Sigmoid colon (tissue), 6 donors: ENCODE measurements at regions not wholly inside any gene's neighbourhood (a gene's known extent, or its start where the extent isn't known, plus 50 kb on each side); places are given as distances from the start of the nearest gene placed in this dataset.

Experiments
- DNase-seq: peaks from one replicate; pipeline ENCODE4 v3.0.0-alpha.2; 2019
- H3K27ac ChIP-seq, 4 donors: fragments of 200-600 bp; sonication (generic); one replicate each; pipeline ENCODE4 v1.5.1; 2016 to 2019; ENCODE audit warnings: mild to moderate bottlenecking in 1 of 4
- H3K27me3 ChIP-seq, 3 donors: fragments of 200-600 bp; sonication (generic); one replicate each; pipeline ENCODE4 v1.5.1; 2019; ENCODE audit warnings: mild to moderate bottlenecking in 1 of 3
- H3K36me3 ChIP-seq, 4 donors: fragments of 200-600 bp; sonication (generic); one replicate each; pipeline ENCODE4 v1.5.1; 2016 to 2019
- H3K4me1 ChIP-seq, 4 donors: fragments of 200-600 bp; sonication (generic); one replicate each; pipeline ENCODE4 v1.5.1; 2017 to 2019
- H3K4me3 ChIP-seq, 4 donors: fragments of 200-600 bp; sonication (generic); one replicate each; pipeline ENCODE4 v1.5.1; 2017 to 2019; ENCODE audit warnings: mild to moderate bottlenecking in 2 of 4, moderate library complexity in 1 of 4
- H3K9me3 ChIP-seq, 4 donors: fragments of 200-600 bp in 3 of 4; sonication (generic) in 3 of 4; one replicate each; pipeline versions ENCODE4 v1.5.1 to v1.6.1; 2013 to 2019
- EP300 ChIP-seq, 4 donors: sonication (generic); formaldehyde crosslinking; IDR thresholded peaks; one replicate each; pipeline ENCODE4 v1.6.1; 2017; ENCODE audit warnings: antibody characterized with exemption in 4 of 4
- POLR2A ChIP-seq, 2 donors: fragments of 450-650 bp; IDR thresholded peaks; one replicate each; pipeline ENCODE4 v1.6.1; 2016; ENCODE audit warnings: antibody characterized with exemption in 2 of 2, mild to moderate bottlenecking in 2 of 2, moderate library complexity in 2 of 2
- POLR2AphosphoS5 ChIP-seq, 4 donors: sonication (generic); formaldehyde crosslinking; IDR thresholded peaks; one replicate each; pipeline ENCODE4 v1.6.1; 2017; ENCODE audit warnings: antibody characterized with exemption in 4 of 4
- WGBS, 2 donors: extraction: QIAGEN DNeasy Blood & Tissue Kit; methylation state at CpG; one replicate each; pipeline ENCODE4 v1.1.7; 2013; 5-methylcytosine and 5-hydroxymethylcytosine counted together
- intact Hi-C: fragments of 100-400 bp; cut with DNase I; formaldehyde crosslinking; loops from one replicate; pipeline ENCODE4 v1.15.1; 2023
- TF ChIP-seq, protein P1 (sequence below), 4 experiments: fragments of 450-650 bp in 3 of 4; fragments of 200-600 bp in 1 of 4; IDR thresholded peaks; one replicate each; pipeline ENCODE4 v1.5.1; 2016 to 2019; ENCODE audit warnings: antibody characterized with exemption in 4 of 4, mild to moderate bottlenecking in 3 of 4, moderate library complexity in 2 of 4
- donor health status: healthy with polysubstance abuse.
- donor health status: healthy.

DNA sequence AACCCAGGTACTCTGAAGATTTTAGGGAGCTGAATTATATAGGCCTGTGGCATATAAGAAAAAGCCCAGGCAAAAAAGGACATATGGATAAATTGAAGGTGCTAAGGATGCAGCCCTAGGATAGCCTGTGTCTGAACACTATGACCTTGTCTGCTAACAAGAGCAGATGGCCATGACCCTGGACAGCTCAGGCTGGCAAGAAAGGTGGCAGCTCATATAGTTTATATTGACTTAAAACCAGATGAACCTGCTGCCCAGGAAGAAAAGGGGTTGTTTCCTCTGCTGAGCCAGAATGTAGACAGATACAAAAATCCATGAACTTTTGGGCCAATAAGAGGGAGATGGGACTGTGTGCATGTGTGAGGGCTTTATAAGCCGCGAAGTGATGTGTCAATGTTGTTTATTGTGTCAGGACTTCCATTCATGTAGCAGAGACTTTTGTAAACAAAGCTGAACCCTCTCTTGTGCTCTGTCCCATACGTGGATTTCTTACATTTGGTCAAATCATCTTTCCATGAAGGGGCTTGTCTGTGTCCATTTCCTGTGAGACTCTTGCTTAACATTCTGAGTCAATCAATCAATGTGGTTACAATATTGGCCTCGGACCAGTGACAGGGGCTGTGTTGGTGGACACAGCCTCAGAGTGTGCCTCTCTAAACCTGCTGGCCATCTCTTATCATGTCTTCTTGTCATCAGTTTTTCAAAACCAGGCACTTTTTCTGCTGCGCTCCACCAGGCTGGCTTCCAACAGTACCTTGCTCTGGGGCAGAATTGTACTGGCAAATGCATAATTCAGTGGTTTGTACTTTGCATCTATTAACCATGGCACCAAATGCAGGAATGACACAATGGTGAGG lies 321.2 kb downstream of the WDR72 start:
- WGBS, 2 donors, result 82 to 84% methylated on average over 5 of the region's 5 CpGs
- intact Hi-C loops, result no loop called here
- DNase-seq, result no peak
- no peaks in the 10 kb centered on the region for H3K4me1 ChIP-seq
- no peaks in the 10 kb centered on the region for H3K36me3 ChIP-seq
- no peak for TF ChIP-seq POLR2AphosphoS5 (IDR thresholded peaks at IDR 0.05)
- TF ChIP-seq EP300 (IDR thresholded peaks at IDR 0.05), result no peak
- TF ChIP-seq POLR2A (IDR thresholded peaks at IDR 0.05), result no peak
- TF ChIP-seq, protein P1, sequence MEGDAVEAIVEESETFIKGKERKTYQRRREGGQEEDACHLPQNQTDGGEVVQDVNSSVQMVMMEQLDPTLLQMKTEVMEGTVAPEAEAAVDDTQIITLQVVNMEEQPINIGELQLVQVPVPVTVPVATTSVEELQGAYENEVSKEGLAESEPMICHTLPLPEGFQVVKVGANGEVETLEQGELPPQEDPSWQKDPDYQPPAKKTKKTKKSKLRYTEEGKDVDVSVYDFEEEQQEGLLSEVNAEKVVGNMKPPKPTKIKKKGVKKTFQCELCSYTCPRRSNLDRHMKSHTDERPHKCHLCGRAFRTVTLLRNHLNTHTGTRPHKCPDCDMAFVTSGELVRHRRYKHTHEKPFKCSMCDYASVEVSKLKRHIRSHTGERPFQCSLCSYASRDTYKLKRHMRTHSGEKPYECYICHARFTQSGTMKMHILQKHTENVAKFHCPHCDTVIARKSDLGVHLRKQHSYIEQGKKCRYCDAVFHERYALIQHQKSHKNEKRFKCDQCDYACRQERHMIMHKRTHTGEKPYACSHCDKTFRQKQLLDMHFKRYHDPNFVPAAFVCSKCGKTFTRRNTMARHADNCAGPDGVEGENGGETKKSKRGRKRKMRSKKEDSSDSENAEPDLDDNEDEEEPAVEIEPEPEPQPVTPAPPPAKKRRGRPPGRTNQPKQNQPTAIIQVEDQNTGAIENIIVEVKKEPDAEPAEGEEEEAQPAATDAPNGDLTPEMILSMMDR (IDR thresholded peaks at IDR 0.05), result no peak
- no peak overlapping the region for H3K27ac ChIP-seq
- H3K27me3 ChIP-seq, result no peaks in the 10 kb centered on the region
- no peaks in the 10 kb centered on the region for H3K9me3 ChIP-seq
- no peak overlapping the region for H3K4me3 ChIP-seq

GRCh38 chr15:53437366-53437765 lies 322.1 kb downstream of the WDR72 start:
- Histone ChIP-seq H3K4me1 (no peaks in the 10 kb centered on the region), H3K9me3 (no peaks in the 10 kb centered on the region), H3K27ac (no peak overlapping the region), H3K36me3 (no peaks in the 10 kb centered on the region), H3K27me3 (no peaks in the 10 kb centered on the region), H3K4me3 (no peak overlapping the region)
- 67 to 75% methylated on average over 2 of the region's 2 CpGs for WGBS, 2 donors
- TF ChIP-seq, protein P1 (IDR thresholded peaks at IDR 0.05), result no peak
- TF ChIP-seq EP300 (IDR thresholded peaks at IDR 0.05) (no peak), POLR2A (IDR thresholded peaks at IDR 0.05) (no peak), POLR2AphosphoS5 (IDR thresholded peaks at IDR 0.05) (no peak)
- intact Hi-C loops, result no loop called here
- DNase-seq, result no peak

DNA sequence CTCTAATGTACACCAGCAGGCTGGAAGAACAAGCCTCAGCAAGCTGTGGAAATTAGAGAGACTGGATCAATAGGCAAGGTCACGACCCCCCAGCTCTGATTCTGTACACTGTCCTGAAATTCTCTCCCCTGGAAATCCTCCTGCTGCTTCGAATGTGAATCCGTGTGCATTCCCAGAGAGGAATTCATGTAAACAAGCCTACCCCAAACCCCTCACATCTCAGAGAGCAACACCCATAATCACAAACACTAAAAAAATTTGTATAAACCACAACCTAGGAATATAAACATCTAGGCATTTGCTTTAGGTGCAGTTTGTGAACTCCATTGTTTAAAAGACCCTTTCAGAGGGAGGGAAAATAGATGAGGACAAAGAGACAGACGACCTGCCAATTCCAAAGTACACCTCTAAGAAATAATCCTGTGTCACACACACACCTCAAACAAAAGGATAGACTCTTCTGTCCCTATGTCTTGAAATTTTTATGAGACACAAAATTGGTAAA lies 325.2 kb downstream of the WDR72 start:
- no peaks in the 10 kb centered on the region for H3K4me1 ChIP-seq
- intact Hi-C loops, result no loop called here
- no peaks in the 10 kb centered on the region for H3K9me3 ChIP-seq
- H3K36me3 ChIP-seq, result no peaks in the 10 kb centered on the region
- TF ChIP-seq, protein P1 (IDR thresholded peaks at IDR 0.05), result no peak
- TF ChIP-seq POLR2A (IDR thresholded peaks at IDR 0.05) (no peak), POLR2AphosphoS5 (IDR thresholded peaks at IDR 0.05) (no peak), EP300 (IDR thresholded peaks at IDR 0.05) (no peak)
- H3K27ac ChIP-seq, result no peak overlapping the region
- 56 to 62% methylated on average over 4 of the region's 4 CpGs for WGBS, 2 donors
- DNase-seq, result no peak
- H3K4me3 ChIP-seq, result no peak overlapping the region
- H3K27me3 ChIP-seq, result no peaks in the 10 kb centered on the region

GRCh38 chr15:53416219-53416940 lies 343.1 kb downstream of the WDR72 start:
- H3K27me3 ChIP-seq, result no peaks in the 10 kb centered on the region
- whole genome bisulfite sequencing, 2 donors, result 92% methylated on average over 2 of the region's 2 CpGs
- H3K4me3 ChIP-seq, result no peak overlapping the region
- TF ChIP-seq POLR2AphosphoS5 (IDR thresholded peaks at IDR 0.05), result no peak
- no peak for TF ChIP-seq EP300 (IDR thresholded peaks at IDR 0.05)
- no peak for TF ChIP-seq POLR2A (IDR thresholded peaks at IDR 0.05)
- TF ChIP-seq, protein P1 (IDR thresholded peaks at IDR 0.05), result no peak
- no peaks in the 10 kb centered on the region for H3K4me1 ChIP-seq
- intact Hi-C loops, result no loop called here
- no peak for DNase-seq
- H3K36me3 ChIP-seq, result no peaks in the 10 kb centered on the region
- H3K9me3 ChIP-seq, result no peaks in the 10 kb centered on the region
- no peak overlapping the region for H3K27ac ChIP-seq
